Panc1 (cell line): ENCODE measurements at regions not wholly inside any gene's neighbourhood (a gene's known extent, or its start where the extent isn't known, plus 50 kb on each side); places are given as distances from the start of the nearest gene placed in this dataset.

ENCODE experiments used
- ATAC-seq: fragments of 200-7000 bp; cut with Tn5 transposase; 2 replicates; pipeline ENCODE4 v1.9.1; 2020; ENCODE audit warnings: mild to moderate bottlenecking, moderate library complexity
- BruUV-seq: library from RNA; stranded (reverse); fragments of 400-500 nt; replicated peaks from 2 replicates; lab custom pipeline; 2021; lab: Mats Ljungman, UMichigan
- CTCF ChIA-PET: fragments of 300-600 bp; sonication (Branson Sonifier 250); formaldehyde crosslinking; loops from one replicate; lab custom pipeline; 2022; ENCODE audit warnings: antibody characterized with exemption; lab: Charles Lee
- POLR2A ChIA-PET: fragments of 300-600 bp; sonication (Branson Sonifier 250); formaldehyde crosslinking; loops from one replicate; lab custom pipeline; 2022; ENCODE audit warnings: antibody characterized with exemption; lab: Charles Lee
- DNase-seq: peaks from one replicate; pipeline ENCODE4 v3.0.0-alpha.2; 2010; ENCODE audit warnings: low read depth, low spot score
- H3K27ac ChIP-seq: 2 replicates; pipeline ENCODE4 v1.5.1; 2011; ENCODE audit warnings: mild to moderate bottlenecking, low read length, inconsistent platforms
- H3K27me3 ChIP-seq: fragments of 200-500 bp; sonication (Bioruptor generic); 2 replicates; pipeline ENCODE4 v1.6.0; 2014; ENCODE audit warnings: low read length, inconsistent platforms; ENCODE audit not compliant: control insufficient read depth, insufficient read depth
- H3K36me3 ChIP-seq: fragments of 200-500 bp; sonication (Bioruptor generic); 2 replicates; pipeline ENCODE4 v1.5.1; 2014; ENCODE audit warnings: inconsistent platforms, mild to moderate bottlenecking, low read length, moderate library complexity; ENCODE audit not compliant: control insufficient read depth, insufficient read depth
- H3K4me1 ChIP-seq: 2 replicates; pipeline ENCODE4 v1.5.1; 2011; ENCODE audit warnings: inconsistent platforms, mild to moderate bottlenecking, low read length, moderate library complexity; ENCODE audit not compliant: control insufficient read depth, insufficient read depth
- H3K4me3 ChIP-seq, 2 experiments: 2 replicates each; pipeline ENCODE4 v1.5.1; 2011 to 2012; ENCODE audit warnings: low read depth in 2 of 2, low read length in 2 of 2, mild to moderate bottlenecking in 2 of 2, inconsistent platforms in 1 of 2, moderate library complexity in 1 of 2
- H3K9me3 ChIP-seq: fragments of 200-500 bp; sonication (Bioruptor generic); 2 replicates; pipeline ENCODE4 v1.5.1; 2014; ENCODE audit warnings: low read depth, mild to moderate bottlenecking, inconsistent platforms, low read length, moderate library complexity; ENCODE audit not compliant: control insufficient read depth, insufficient read depth
- POLR2AphosphoS5 ChIP-seq: IDR thresholded peaks from 2 replicates; pipeline ENCODE4 v1.6.1; 2012; ENCODE audit warnings: mild to moderate bottlenecking, low read depth, low read length, moderate library complexity
- REST ChIP-seq, 2 experiments: IDR thresholded peaks; 2 replicates each; pipeline ENCODE4 v1.6.1; 2011 to 2012; ENCODE audit warnings: low read depth in 2 of 2, control low read depth in 1 of 2, low read length in 1 of 2, mild to moderate bottlenecking in 1 of 2, moderate library complexity in 1 of 2; ENCODE audit not compliant: insufficient read depth in 1 of 2
- SIN3A ChIP-seq: IDR thresholded peaks from 2 replicates; pipeline ENCODE4 v1.6.1; 2012; ENCODE audit warnings: low read depth, mild to moderate bottlenecking, low read length, moderate library complexity, borderline replicate concordance; ENCODE audit not compliant: insufficient read depth
- TCF7L2 ChIP-seq: IDR thresholded peaks from 2 replicates; pipeline ENCODE4 v1.6.1; 2011; ENCODE audit warnings: mild to moderate bottlenecking, low read depth, low read length, inconsistent platforms
- in situ Hi-C: cut with HindIII; loops from 2 replicates; pipeline ENCODE4 v1.10.0; 2016; ENCODE audit warnings: low sequenced_read_pairs, low pct_unique_long_range_greater_than_20kb
- intact Hi-C: fragments of 100-400 bp; cut with micrococcal nuclease; formaldehyde crosslinking; loops from one replicate; pipeline ENCODE4 v1.10.0; 2022; ENCODE audit not compliant: unreplicated experiment
- TF ChIP-seq, protein P1 (sequence below): fragments of 450-650 bp; IDR thresholded peaks from 2 replicates; pipeline ENCODE4 v1.5.1; 2017; ENCODE audit warnings: mild to moderate bottlenecking

GRCh38 chr18:55121397-55122170 is 162.3 kb upstream of the CCDC68 start:
- CTCF ChIA-PET = no interaction called here
- DNase-seq = no peak
- Histone ChIP-seq H3K36me3 (no peaks in the 10 kb centered on the region), H3K4me1 (no peaks in the 10 kb centered on the region), H3K27me3 (no peaks in the 10 kb centered on the region), H3K4me3 (no peak overlapping the region), H3K9me3 (no peaks in the 10 kb centered on the region), H3K27ac (no peak overlapping the region)
- intact Hi-C loops (no loop called here), in situ Hi-C loops (no loop called here)
- no peak for ATAC-seq
- POLR2A ChIA-PET = no interaction called here
- no peak for TF ChIP-seq REST (IDR thresholded peaks at IDR 0.05; ENCODE audit: insufficient read depth in 1 of 2, low read depth in 2 of 2, low read length in 1 of 2)
- TF ChIP-seq POLR2AphosphoS5 = no peak
- TF ChIP-seq, protein P1, sequence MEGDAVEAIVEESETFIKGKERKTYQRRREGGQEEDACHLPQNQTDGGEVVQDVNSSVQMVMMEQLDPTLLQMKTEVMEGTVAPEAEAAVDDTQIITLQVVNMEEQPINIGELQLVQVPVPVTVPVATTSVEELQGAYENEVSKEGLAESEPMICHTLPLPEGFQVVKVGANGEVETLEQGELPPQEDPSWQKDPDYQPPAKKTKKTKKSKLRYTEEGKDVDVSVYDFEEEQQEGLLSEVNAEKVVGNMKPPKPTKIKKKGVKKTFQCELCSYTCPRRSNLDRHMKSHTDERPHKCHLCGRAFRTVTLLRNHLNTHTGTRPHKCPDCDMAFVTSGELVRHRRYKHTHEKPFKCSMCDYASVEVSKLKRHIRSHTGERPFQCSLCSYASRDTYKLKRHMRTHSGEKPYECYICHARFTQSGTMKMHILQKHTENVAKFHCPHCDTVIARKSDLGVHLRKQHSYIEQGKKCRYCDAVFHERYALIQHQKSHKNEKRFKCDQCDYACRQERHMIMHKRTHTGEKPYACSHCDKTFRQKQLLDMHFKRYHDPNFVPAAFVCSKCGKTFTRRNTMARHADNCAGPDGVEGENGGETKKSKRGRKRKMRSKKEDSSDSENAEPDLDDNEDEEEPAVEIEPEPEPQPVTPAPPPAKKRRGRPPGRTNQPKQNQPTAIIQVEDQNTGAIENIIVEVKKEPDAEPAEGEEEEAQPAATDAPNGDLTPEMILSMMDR = no peak
- no peak for TF ChIP-seq TCF7L2
- no peak for TF ChIP-seq SIN3A
- no TSS peak for BruUV-seq

GRCh38 chr18:55120896-55121295 is 161.6 kb upstream of the CCDC68 start:
- in situ Hi-C loops = no loop called here
- H3K4me1 ChIP-seq = no peaks in the 10 kb centered on the region
- TF ChIP-seq, protein P1 = no peak
- no peak for TF ChIP-seq POLR2AphosphoS5
- no peak for TF ChIP-seq TCF7L2
- TF ChIP-seq SIN3A = no peak
- no peak for TF ChIP-seq REST (IDR thresholded peaks at IDR 0.05; ENCODE audit: insufficient read depth in 1 of 2, low read depth in 2 of 2, low read length in 1 of 2)
- ATAC-seq (no peak), DNase-seq (no peak)
- CTCF ChIA-PET = no interaction called here
- no peaks in the 10 kb centered on the region for H3K27me3 ChIP-seq
- POLR2A ChIA-PET = no interaction called here
- no peak overlapping the region for H3K27ac ChIP-seq
- no peaks in the 10 kb centered on the region for H3K9me3 ChIP-seq
- no TSS peak for BruUV-seq
- intact Hi-C loops = no loop called here
- H3K36me3 ChIP-seq = no peaks in the 10 kb centered on the region
- H3K4me3 ChIP-seq = no peak overlapping the region
